ENCODE measurements at regions not wholly inside any gene's neighbourhood (a gene's known extent, or its start where the extent isn't known, plus 50 kb on each side); places are given as distances from the start of the nearest gene placed in this dataset.

GRCh38 chr20:40913224-40914185 lies 115.1 kb upstream of the TOP1 start:
- POLR2A ChIA-PET (ENCODE audit: unreplicated experiment) = no interaction called here
- BruUV-seq (replicated peaks) = no TSS peak
- intact Hi-C loops (cut with micrococcal nuclease) = no loop called here
- no peak overlapping the region for H3K27ac ChIP-seq (ENCODE audit: low read length)
- DNase-seq (no peak), ATAC-seq (no peak)
- no peaks in the 10 kb centered on the region for H3K4me1 ChIP-seq (ENCODE audit: insufficient read depth, low read length)
- no peaks in the 10 kb centered on the region for H4K20me1 ChIP-seq (ENCODE audit: low read length)
- TF ChIP-seq EZH2phosphoT487 (IDR thresholded peaks at IDR 0.05; ENCODE audit: borderline replicate concordance, low read length) = no peak
- no peak for TF ChIP-seq EZH2 (IDR thresholded peaks at IDR 0.05; ENCODE audit: low read length, unreplicated experiment)
- TF ChIP-seq CTCF (conservative IDR thresholded peaks at IDR 0.05; ENCODE audit: low read depth, low read length) = no peak
- H3K9me3 ChIP-seq (ENCODE audit: low read length) = no peaks in the 10 kb centered on the region
- peaks cover 13% of the 10 kb centered on the region; the same call in 1 of the 2 replicates for H3K27me3 ChIP-seq (ENCODE audit: low read length)
- H3K4me2 ChIP-seq (ENCODE audit: low read length) = no peak overlapping the region
- H3F3A ChIP-seq (ENCODE audit: low read length, unreplicated experiment) = no peaks in the 10 kb centered on the region
- no peak overlapping the region for H3K4me3 ChIP-seq (ENCODE audit: low read length)
- H3K9me2 ChIP-seq (replicated peaks; ENCODE audit: low read length) = no peaks in the 10 kb centered on the region
- no peak overlapping the region for H3K9ac ChIP-seq (ENCODE audit: low read length)
- no peaks in the 10 kb centered on the region for H3K79me2 ChIP-seq (ENCODE audit: low read length)
- no peaks in the 10 kb centered on the region for H3K36me3 ChIP-seq (ENCODE audit: low read depth, low read length)
- no peak overlapping the region for H2AFZ ChIP-seq (ENCODE audit: low read length)
- CTCF ChIA-PET = no interaction called here

- ChIA-PET CTCF (no interaction called here), POLR2A (ENCODE audit: unreplicated experiment) (no interaction called here)
- no TSS peak for BruUV-seq (replicated peaks)
- Histone ChIP-seq H2AFZ (ENCODE audit: low read length) (no peak overlapping the region), H3K4me3 (ENCODE audit: low read length) (no peak overlapping the region), H3K4me1 (ENCODE audit: insufficient read depth, low read length) (no peaks in the 10 kb centered on the region), H3K27ac (ENCODE audit: low read length) (no peak overlapping the region), H4K20me1 (ENCODE audit: low read length) (no peaks in the 10 kb centered on the region), H3K79me2 (ENCODE audit: low read length) (no peaks in the 10 kb centered on the region), H3K4me2 (ENCODE audit: low read length) (no peak overlapping the region), H3K9ac (ENCODE audit: low read length) (no peak overlapping the region), H3F3A (ENCODE audit: low read length, unreplicated experiment) (no peaks in the 10 kb centered on the region), H3K27me3 (ENCODE audit: low read length) (peaks cover 13% of the 10 kb centered on the region; the same call in 1 of the 2 replicates), H3K9me2 (replicated peaks; ENCODE audit: low read length) (no peaks in the 10 kb centered on the region), H3K9me3 (ENCODE audit: low read length) (no peaks in the 10 kb centered on the region), H3K36me3 (ENCODE audit: low read depth, low read length) (no peaks in the 10 kb centered on the region)
- DNase-seq (no peak), ATAC-seq (no peak)
- TF ChIP-seq EZH2phosphoT487 (IDR thresholded peaks at IDR 0.05; ENCODE audit: borderline replicate concordance, low read length) (no peak), CTCF (conservative IDR thresholded peaks at IDR 0.05; ENCODE audit: low read depth, low read length) (no peak), EZH2 (IDR thresholded peaks at IDR 0.05; ENCODE audit: low read length, unreplicated experiment) (no peak)
- intact Hi-C loops (cut with micrococcal nuclease) = no loop called here
Observed at GRCh38 chr20:40915756-40916155, 112.9 kb upstream of the TOP1 start.

GRCh38 chr20:40916276-40916675 lies 112.3 kb upstream of the TOP1 start:
- H3K9ac ChIP-seq (ENCODE audit: low read length) = no peak overlapping the region
- H3K27ac ChIP-seq (ENCODE audit: low read length) = no peak overlapping the region
- ATAC-seq = no peak
- TF ChIP-seq EZH2 (IDR thresholded peaks at IDR 0.05; ENCODE audit: low read length, unreplicated experiment) (no peak), EZH2phosphoT487 (IDR thresholded peaks at IDR 0.05; ENCODE audit: borderline replicate concordance, low read length) (no peak), CTCF (conservative IDR thresholded peaks at IDR 0.05; ENCODE audit: low read depth, low read length) (no peak)
- no peaks in the 10 kb centered on the region for H3K79me2 ChIP-seq (ENCODE audit: low read length)
- intact Hi-C loops (cut with micrococcal nuclease) = no loop called here
- no peak overlapping the region for H3K4me2 ChIP-seq (ENCODE audit: low read length)
- no peak overlapping the region for H2AFZ ChIP-seq (ENCODE audit: low read length)
- ChIA-PET CTCF (no interaction called here), POLR2A (ENCODE audit: unreplicated experiment) (no interaction called here)
- H4K20me1 ChIP-seq (ENCODE audit: low read length) = no peaks in the 10 kb centered on the region
- BruUV-seq (replicated peaks) = no TSS peak
- H3F3A ChIP-seq (ENCODE audit: low read length, unreplicated experiment) = no peaks in the 10 kb centered on the region
- no peaks in the 10 kb centered on the region for H3K4me1 ChIP-seq (ENCODE audit: insufficient read depth, low read length)
- no peak for DNase-seq
- no peaks in the 10 kb centered on the region for H3K9me3 ChIP-seq (ENCODE audit: low read length)
- no peaks in the 10 kb centered on the region for H3K36me3 ChIP-seq (ENCODE audit: low read depth, low read length)
- no peaks in the 10 kb centered on the region for H3K9me2 ChIP-seq (replicated peaks; ENCODE audit: low read length)
- H3K27me3 ChIP-seq (ENCODE audit: low read length) = peaks cover 13% of the 10 kb centered on the region; the same call in 1 of the 2 replicates
- H3K4me3 ChIP-seq (ENCODE audit: low read length) = no peak overlapping the region
